ENCODE measurements at regions not wholly inside any gene's neighbourhood (a gene's known extent, or its start where the extent isn't known, plus 50 kb on each side); places are given as distances from the start of the nearest gene placed in this dataset.

- no peak for DNase-seq
These were observed 248.8 kb downstream of the ERMARD start for GRCh38 chr6:170000071-170000843.

- no peak for DNase-seq
These were observed 247.9 kb downstream of the ERMARD start for GRCh38 chr6:169999367-169999766.

- DNase-seq: no peak
These were observed 247.0 kb downstream of the ERMARD start for GRCh38 chr6:169998457-169998856.

- DNase-seq: no peak
These were observed 246.5 kb downstream of the ERMARD start for GRCh38 chr6:169997930-169998218.

- DNase-seq: no peak
These were observed 245.9 kb downstream of the ERMARD start for GRCh38 chr6:169997187-169997929.

GRCh38 chr6:169996378-169997051, 245.1 kb downstream of the ERMARD start:
- DNase-seq: no peak

- no peak for DNase-seq
These were observed 243.3 kb downstream of the ERMARD start for GRCh38 chr6:169994739-169995138.

GRCh38 chr6:169993861-169994481, 242.5 kb downstream of the ERMARD start:
- no peak for DNase-seq

GRCh38 chr6:169991913-169992312, 240.5 kb downstream of the ERMARD start:
- DNase-seq: no peak

GRCh38 chr6:169991031-169991390, 239.6 kb downstream of the ERMARD start:
- no peak for DNase-seq

- no peak for DNase-seq
These were observed 238.9 kb downstream of the ERMARD start for GRCh38 chr6:169990095-169991030.

- DNase-seq: no peak
These were observed 238.2 kb downstream of the ERMARD start for GRCh38 chr6:169989594-169989993.

GRCh38 chr6:169988769-169989550, 237.5 kb downstream of the ERMARD start:
- DNase-seq: no peak

GRCh38 chr6:169986848-169987498, 235.6 kb downstream of the ERMARD start:
- DNase-seq: no peak

GRCh38 chr6:169986171-169986847, 234.9 kb downstream of the ERMARD start:
- no peak for DNase-seq

GRCh38 chr6:169985121-169986015, 233.9 kb downstream of the ERMARD start:
- no peak for DNase-seq

- peak; percentile 32 to 50 for DNase-seq
These were observed 233.0 kb downstream of the ERMARD start for GRCh38 chr6:169984181-169985120.
